Keratinocyte (primary cell): ENCODE measurements at regions not wholly inside any gene's neighbourhood (a gene's known extent, or its start where the extent isn't known, plus 50 kb on each side); places are given as distances from the start of the nearest gene placed in this dataset.

Experiments used
- CTCF ChIP-seq, 3 experiments: IDR thresholded peaks in 1 of 3; conservative IDR thresholded peaks in 1 of 3; optimal IDR thresholded peaks in 1 of 3; 2 replicates in 2 of 3; 3 replicates in 1 of 3; pipeline versions ENCODE3 to v1.5.1; 2011; ENCODE audit warnings: low read length in 3 of 3, mild to moderate bottlenecking in 3 of 3, moderate library complexity in 2 of 3, control low read depth in 1 of 3, inconsistent platforms in 1 of 3; ENCODE audit not compliant: insufficient read depth in 2 of 3; ENCODE audit errors: extremely low read depth in 1 of 3
- EZH2 ChIP-seq: IDR thresholded peaks from one replicate; pipeline ENCODE4 v1.6.1; 2012; ENCODE audit warnings: inconsistent platforms, mild to moderate bottlenecking, low read length, moderate library complexity

GRCh38 chr1:218587900-218588299 lies 242.8 kb downstream of the TGFB2 start:
- TF ChIP-seq CTCF (optimal IDR thresholded peaks at IDR 0.05 in 1 of 3, IDR thresholded peaks at IDR 0.05 in 1 of 3, conservative IDR thresholded peaks at IDR 0.05 in 1 of 3; ENCODE audit: extremely low read depth in 1 of 3, insufficient read depth in 2 of 3, low read length in 3 of 3): no peak
- no peak for TF ChIP-seq EZH2
